ENCODE measurements at regions not wholly inside any gene's neighbourhood (a gene's known extent, or its start where the extent isn't known, plus 50 kb on each side); places are given as distances from the start of the nearest gene placed in this dataset.

- TF ChIP-seq, protein P1, sequence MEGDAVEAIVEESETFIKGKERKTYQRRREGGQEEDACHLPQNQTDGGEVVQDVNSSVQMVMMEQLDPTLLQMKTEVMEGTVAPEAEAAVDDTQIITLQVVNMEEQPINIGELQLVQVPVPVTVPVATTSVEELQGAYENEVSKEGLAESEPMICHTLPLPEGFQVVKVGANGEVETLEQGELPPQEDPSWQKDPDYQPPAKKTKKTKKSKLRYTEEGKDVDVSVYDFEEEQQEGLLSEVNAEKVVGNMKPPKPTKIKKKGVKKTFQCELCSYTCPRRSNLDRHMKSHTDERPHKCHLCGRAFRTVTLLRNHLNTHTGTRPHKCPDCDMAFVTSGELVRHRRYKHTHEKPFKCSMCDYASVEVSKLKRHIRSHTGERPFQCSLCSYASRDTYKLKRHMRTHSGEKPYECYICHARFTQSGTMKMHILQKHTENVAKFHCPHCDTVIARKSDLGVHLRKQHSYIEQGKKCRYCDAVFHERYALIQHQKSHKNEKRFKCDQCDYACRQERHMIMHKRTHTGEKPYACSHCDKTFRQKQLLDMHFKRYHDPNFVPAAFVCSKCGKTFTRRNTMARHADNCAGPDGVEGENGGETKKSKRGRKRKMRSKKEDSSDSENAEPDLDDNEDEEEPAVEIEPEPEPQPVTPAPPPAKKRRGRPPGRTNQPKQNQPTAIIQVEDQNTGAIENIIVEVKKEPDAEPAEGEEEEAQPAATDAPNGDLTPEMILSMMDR (IDR thresholded peaks at IDR 0.05): no peak
- no peak for TF ChIP-seq ZFX (IDR thresholded peaks at IDR 0.05; ENCODE audit: borderline replicate concordance)
These were observed 387.1 kb downstream of the RND3 start for GRCh38 chr2:150100336-150100735.
